ENCODE measurements at regions not wholly inside any gene's neighbourhood (a gene's known extent, or its start where the extent isn't known, plus 50 kb on each side); places are given as distances from the start of the nearest gene placed in this dataset.

DNA sequence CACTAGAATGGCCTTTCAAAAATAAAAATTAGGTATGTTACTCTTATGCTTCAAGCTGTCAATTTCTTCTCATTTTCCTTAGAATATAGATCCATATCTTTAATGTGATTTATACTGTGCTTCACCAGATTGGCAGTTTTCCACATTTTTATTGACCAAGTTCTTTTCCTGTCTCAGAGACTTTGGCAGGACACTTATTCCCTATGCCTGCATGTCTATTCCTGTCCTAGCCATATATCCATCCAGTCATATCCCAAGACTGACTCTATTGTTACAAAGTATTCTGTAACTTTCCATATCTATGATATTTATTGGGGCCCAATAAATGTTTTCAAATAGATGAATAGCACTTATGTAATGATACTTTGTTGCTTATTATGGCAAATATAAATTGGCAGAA lies 450.7 kb downstream of the GASK1B start:
- H3K27me3 ChIP-seq = no peaks in the 10 kb centered on the region
- H3K9me3 ChIP-seq = no peaks in the 10 kb centered on the region
- H3K4me1 ChIP-seq = no peaks in the 10 kb centered on the region
- no peak overlapping the region for H3K4me3 ChIP-seq
- H3K27ac ChIP-seq = no peak overlapping the region
- no peak for ATAC-seq
- TF ChIP-seq, protein P1, sequence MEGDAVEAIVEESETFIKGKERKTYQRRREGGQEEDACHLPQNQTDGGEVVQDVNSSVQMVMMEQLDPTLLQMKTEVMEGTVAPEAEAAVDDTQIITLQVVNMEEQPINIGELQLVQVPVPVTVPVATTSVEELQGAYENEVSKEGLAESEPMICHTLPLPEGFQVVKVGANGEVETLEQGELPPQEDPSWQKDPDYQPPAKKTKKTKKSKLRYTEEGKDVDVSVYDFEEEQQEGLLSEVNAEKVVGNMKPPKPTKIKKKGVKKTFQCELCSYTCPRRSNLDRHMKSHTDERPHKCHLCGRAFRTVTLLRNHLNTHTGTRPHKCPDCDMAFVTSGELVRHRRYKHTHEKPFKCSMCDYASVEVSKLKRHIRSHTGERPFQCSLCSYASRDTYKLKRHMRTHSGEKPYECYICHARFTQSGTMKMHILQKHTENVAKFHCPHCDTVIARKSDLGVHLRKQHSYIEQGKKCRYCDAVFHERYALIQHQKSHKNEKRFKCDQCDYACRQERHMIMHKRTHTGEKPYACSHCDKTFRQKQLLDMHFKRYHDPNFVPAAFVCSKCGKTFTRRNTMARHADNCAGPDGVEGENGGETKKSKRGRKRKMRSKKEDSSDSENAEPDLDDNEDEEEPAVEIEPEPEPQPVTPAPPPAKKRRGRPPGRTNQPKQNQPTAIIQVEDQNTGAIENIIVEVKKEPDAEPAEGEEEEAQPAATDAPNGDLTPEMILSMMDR (IDR thresholded peaks at IDR 0.05) = no peak
- intact Hi-C loops (cut with DNase I) = no loop called here
- no peaks in the 10 kb centered on the region for H3K36me3 ChIP-seq
- DNase-seq = no peak

DNA sequence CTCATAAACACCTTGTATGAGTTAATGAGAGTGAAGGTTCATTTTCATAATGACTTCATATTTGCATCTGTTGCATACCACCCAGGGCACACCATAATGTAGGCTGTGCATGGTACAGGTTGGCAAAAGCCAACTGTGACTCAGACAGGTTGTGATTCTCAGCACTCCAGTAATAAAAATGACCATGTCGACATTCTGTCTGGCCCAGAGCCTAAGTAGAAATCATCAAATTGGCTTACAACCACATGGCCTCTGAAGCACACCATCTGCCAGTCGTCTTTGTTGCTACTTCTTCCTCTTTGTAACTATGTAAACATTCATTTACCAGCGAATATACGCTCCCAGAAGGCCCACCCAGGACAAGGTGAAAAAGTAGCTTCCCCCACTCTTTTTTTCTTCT lies 459.5 kb downstream of the GASK1B start:
- Histone ChIP-seq H3K36me3 (no peaks in the 10 kb centered on the region), H3K4me1 (no peaks in the 10 kb centered on the region), H3K4me3 (no peak overlapping the region), H3K27ac (no peak overlapping the region), H3K27me3 (no peaks in the 10 kb centered on the region), H3K9me3 (no peaks in the 10 kb centered on the region)
- DNase-seq (no peak), ATAC-seq (no peak)
- TF ChIP-seq, protein P1 (IDR thresholded peaks at IDR 0.05) = no peak
- intact Hi-C loops (cut with DNase I) = no loop called here

DNA sequence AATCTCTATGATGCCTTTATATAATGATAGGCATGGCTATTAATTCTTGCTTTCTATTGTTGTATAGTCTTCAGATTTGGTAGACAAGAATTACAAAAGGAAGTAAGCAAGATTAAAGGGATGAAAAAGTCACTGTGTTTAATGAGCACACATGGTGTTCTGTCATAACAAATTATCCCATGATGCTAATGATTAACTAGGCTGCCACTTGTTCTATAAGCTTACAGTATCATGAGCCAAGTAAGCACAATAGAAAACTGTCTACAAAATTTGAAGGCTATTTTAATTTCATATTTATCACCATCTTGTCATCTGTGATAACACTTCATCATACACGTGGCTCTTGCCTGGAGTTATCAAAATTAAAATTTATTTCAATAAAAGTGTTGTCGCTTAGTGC lies 466.7 kb downstream of the GASK1B start:
- intact Hi-C loops (cut with DNase I) = no loop called here
- TF ChIP-seq, protein P1 (IDR thresholded peaks at IDR 0.05) = no peak
- Histone ChIP-seq H3K36me3 (no peaks in the 10 kb centered on the region), H3K4me3 (no peak overlapping the region), H3K27ac (no peak overlapping the region), H3K4me1 (no peaks in the 10 kb centered on the region), H3K9me3 (no peaks in the 10 kb centered on the region), H3K27me3 (no peaks in the 10 kb centered on the region)
- DNase-seq (no peak), ATAC-seq (no peak)

DNA sequence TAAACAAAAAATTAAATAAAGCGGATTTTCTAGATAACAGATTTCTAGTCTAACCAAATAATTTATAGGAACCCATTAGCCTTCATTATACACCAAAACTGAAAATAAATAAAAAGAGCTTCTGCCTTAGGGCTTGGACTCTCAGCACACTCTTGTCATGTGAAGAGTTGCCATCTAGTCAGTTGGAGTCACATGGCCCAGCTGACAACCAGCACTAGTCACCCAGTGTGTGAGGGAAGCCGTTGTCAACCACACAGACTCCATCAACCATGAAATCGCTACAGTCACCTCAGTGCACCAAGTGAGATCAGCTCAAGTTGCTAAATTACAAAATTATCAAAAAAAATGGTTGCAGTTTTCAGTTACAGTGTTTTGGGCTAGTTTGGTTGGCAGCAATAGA lies 470.0 kb downstream of the GASK1B start:
- ATAC-seq (no peak), DNase-seq (no peak)
- no peak overlapping the region for H3K4me3 ChIP-seq
- no peak overlapping the region for H3K27ac ChIP-seq
- H3K9me3 ChIP-seq = no peaks in the 10 kb centered on the region
- no peaks in the 10 kb centered on the region for H3K4me1 ChIP-seq
- intact Hi-C loops (cut with DNase I) = no loop called here
- H3K27me3 ChIP-seq = no peaks in the 10 kb centered on the region
- H3K36me3 ChIP-seq = no peaks in the 10 kb centered on the region
- TF ChIP-seq, protein P1 (IDR thresholded peaks at IDR 0.05) = no peak

DNA sequence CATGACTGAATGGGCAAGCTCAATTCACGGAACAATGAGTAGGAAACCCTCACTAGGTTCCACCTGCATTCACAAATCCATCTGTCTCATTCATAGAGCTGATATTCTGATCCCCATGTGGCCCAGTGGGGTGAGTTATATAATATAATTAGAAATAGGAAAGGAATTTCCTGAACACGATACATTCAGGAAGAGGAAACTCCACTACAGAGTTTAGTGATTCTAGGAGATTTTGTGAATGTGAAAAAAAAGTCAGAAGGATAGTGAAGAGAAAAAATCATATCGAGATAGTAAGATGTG lies 471.2 kb downstream of the GASK1B start:
- no peaks in the 10 kb centered on the region for H3K27me3 ChIP-seq
- H3K4me1 ChIP-seq = no peaks in the 10 kb centered on the region
- H3K36me3 ChIP-seq = no peaks in the 10 kb centered on the region
- DNase-seq (no peak), ATAC-seq (no peak)
- H3K4me3 ChIP-seq = no peak overlapping the region
- H3K27ac ChIP-seq = no peak overlapping the region
- H3K9me3 ChIP-seq = no peaks in the 10 kb centered on the region
- TF ChIP-seq, protein P1 (IDR thresholded peaks at IDR 0.05) = no peak
- intact Hi-C loops (cut with DNase I) = no loop called here

DNA sequence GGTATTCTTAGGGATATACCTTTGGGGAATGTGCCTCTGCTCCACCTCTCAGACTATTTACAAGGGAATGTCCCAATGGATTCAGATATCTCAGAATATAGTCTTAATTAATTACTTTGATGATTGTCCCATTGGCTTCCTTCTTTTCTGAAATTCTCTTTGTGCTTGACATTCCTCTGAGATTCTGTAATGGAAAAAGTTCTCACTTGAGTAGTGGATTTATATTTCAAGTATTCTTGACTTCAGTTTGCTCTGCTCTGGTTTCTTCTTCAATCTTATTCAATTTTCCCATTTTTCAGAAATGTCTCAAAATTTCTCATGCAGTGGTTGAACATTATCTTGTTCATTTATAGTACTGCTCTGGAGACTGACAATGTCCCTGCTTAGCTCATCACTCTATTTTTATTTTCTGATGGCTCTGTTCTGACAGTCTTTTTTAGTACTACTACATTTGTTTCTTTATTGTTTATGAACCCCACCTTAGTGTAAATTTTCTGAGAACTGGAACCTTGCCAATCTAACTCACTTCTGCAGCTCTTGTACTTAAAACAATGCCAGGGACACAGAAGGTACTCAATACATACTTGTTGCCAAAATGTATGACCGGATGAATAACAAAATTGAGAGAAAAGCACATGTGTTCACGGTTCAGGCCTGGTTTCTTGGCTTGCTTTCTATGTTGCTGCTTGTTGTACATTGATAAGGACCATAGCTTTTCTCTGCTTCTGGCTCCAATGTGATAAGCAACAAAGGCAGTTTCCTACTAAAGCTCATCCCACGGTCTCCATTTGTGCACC lies 471.7 kb downstream of the GASK1B start:
- intact Hi-C loops (cut with DNase I) = no loop called here
- H3K27ac ChIP-seq = no peak overlapping the region
- H3K27me3 ChIP-seq = no peaks in the 10 kb centered on the region
- no peak overlapping the region for H3K4me3 ChIP-seq
- H3K4me1 ChIP-seq = no peaks in the 10 kb centered on the region
- H3K9me3 ChIP-seq = no peaks in the 10 kb centered on the region
- TF ChIP-seq, protein P1 (IDR thresholded peaks at IDR 0.05) = no peak
- ATAC-seq = no peak
- H3K36me3 ChIP-seq = no peaks in the 10 kb centered on the region
- no peak for DNase-seq
